ENCODE measurements at regions not wholly inside any gene's neighbourhood (a gene's known extent, or its start where the extent isn't known, plus 50 kb on each side); places are given as distances from the start of the nearest gene placed in this dataset.

DNA sequence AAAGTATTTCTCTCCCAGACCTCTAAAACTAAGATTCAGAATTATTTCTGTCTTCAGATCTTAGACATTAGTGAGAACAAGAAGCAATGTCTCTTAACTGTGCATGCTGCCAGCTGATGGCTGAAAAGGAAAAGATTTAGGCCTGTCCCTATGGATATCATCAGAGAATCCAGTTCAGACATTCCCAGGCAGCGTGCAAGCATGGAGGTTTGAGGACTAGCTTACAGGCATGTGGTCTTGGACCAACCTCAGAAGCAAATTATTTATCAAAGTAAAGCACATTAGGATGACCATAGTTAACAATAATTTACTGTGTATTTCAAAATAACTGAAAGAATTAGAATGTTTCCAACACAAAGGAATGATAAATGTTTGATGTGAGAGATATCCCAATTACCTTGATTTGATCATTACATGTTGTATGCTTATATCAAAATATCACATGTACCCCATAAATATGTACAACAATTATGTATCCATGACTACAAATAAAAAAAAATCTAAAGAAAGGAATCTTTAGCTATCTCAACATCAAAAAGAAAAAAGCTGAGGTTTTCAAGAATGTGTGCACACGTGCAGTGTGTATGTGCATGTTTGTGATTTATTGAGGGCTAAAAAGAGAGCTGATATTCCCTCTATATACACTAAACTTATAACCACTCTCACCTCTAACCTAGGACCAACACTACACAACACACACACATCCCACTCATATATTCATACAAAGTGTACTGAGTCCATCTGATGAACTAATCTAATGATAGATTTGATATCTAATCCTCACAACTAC lies 108.9 kb upstream of the THBS1 start:
- DNase-seq = no peak

DNA sequence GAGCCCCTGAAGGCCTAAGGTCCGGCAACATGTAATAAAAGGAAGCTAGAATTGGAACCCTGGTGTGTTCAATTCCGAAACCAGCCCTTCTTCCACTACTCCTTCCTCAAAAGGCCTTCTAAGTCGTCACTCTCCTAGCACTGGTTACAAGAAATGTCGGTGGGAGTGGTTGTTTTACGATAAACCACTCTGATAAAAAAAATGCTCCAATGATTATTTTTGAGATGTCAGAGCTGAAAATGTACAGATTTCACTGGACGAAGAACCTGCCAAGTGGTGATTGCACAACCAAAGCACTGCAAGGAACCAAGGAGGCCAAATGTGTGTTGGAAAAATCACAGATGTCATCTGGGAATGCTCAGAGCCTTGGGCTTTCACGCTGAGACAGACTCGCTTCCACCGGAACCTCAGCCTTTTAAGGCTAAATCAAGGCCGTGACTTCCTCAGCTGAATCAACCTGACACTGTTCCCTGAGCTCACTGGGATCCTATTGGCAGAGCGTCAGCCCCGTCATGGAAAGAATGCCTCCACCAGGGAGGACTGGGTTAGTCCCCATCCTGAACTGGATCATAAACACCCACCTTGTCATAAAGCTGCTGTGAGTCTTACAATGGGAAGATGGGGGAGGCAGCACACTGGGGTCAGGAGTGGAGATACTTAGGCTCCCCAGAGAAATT lies 108.1 kb upstream of the THBS1 start:
- no peak for DNase-seq

DNA sequence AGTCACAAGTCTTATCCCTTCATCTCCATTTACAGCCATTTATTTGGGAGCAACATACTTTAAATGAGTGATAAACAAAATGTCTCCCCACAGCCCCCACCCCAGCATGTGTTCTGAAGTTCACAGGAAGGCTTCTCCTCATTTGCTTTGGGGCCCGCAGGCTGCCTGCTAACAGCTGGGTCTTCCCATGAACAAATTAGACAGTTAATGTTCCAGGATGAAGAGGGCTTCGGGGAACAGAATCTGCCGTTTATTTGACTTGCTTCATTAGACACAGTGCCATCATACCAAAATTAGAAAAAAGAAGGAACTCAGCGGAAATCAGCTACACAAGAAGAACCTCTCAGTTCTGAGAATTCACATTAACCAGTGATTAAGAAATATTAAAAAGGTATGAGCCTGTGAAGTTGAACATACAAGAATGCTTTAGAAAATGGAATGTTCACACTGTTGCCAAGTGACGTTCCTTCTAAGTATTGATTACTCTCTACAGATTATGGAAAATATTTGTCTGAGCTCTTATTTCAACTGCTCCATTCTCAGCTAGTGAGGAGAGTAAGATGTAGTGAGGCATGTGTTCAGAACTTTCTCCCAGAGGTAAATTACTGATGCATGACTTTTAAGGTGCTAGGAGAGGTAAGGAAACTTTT lies 107.5 kb upstream of the THBS1 start:
- DNase-seq = no peak

DNA sequence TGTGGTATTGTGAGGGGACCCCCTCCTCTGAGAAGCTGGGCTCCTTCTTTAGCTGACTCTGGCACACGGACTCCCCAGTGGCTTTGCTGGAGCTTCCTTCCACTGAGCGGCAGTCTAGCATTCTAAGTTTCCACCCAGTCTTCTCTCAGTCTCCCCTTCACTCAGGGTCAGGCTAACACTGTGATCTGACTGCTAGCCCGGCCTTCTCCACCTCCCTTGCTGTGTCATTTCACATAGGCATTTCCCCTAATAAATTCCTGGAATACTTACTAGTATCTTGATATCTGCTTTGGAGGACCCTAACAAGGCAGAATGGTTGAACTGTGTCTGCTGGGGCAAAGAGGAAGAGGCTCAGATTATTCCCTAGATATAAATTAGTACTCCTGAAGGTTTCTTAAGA lies 106.2 kb upstream of the THBS1 start:
- DNase-seq = no peak

DNA sequence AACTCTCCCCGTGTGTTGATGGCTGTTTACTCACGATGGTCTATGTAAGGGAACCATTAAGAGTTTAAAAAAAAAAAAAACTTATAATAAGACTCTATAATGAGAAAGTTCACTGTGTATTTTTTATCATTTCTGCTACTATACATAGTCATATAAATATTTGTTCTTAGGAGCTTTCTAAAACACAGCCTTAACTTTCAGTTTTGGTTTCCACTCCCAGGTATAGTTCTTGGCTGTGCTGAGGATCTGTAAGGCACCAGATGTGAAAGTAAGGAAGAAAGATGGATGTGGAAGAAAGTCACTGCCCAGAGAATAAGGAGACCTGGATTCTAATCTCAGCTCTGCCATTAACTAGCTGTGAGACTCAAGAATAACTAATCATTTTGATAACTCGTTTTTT lies 101.9 kb upstream of the THBS1 start:
- no peak for DNase-seq

DNA sequence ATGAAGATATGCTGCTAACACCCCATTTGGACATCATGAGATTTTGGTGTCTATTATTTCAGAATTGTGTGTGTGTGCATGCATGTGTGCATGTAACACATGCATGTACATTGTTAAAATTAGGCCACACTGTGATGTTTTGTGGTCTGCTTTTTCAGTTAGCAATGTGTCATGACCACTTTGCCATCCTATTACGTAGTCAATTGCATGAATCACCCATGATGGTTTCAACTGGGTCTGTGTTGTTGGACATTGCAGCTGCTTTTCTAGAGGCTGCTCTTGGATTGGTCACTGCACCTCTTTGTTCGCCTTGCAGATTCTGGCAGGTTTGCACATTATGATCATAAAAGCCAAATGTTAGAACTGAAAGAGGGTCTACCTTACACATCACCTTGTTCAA lies 101.0 kb upstream of the THBS1 start:
- DNase-seq = no peak

DNA sequence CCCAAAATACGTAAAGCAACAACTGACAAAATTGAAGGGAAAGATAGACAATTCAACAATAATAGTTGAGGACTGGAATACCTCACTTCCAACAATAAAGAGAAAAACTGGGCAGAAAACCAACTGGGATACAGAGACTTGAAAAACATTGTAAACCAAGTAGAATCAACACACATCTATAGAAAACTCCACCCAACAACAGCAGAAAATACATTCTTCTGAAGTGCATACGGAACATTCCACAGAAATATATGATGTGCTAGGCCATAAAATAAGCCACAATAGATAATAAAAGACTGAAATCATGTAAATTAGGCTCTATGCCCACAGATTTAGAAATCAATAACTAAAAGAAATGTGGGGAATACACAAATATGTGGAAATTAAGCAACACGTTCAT lies 98.4 kb upstream of the THBS1 start:
- DNase-seq = no peak

DNA sequence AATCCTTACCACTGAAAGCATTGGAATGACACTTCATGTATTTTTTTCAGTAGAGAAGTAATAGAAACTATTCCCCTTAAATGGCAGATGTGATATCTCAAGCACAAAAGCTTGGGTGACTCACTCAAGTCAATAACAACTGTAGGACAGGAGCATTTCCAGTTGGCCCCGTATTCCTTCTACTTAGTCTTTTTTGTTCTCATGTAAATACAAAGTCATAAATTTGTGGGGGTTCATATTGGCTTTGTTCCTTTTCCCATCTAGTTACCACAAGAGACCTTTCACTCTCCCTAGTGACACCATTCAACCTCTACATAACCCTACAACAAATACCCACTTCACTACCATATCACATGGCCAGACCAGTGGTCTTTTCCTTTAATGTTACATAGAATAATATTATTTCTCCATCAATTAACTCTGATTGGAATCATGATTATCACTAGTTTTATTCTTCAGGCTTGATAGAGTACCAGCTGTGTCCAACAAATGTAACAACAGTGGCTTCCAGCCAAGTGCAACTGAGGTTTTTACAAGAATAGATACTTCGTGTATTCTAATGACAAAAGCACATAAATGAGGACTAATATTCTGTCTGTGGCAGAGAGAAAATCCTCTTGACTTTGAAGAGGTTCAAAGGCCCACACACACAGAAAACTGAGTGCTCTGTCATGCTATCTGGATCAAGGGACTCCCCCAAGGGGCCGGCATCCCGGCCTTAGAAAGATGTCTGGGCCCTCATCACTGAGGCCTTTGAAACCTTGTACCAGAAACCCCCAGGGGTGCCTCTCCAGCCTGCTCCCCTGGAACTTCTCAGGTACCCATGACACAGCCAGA lies 94.0 kb upstream of the THBS1 start:
- DNase-seq = no peak

DNA sequence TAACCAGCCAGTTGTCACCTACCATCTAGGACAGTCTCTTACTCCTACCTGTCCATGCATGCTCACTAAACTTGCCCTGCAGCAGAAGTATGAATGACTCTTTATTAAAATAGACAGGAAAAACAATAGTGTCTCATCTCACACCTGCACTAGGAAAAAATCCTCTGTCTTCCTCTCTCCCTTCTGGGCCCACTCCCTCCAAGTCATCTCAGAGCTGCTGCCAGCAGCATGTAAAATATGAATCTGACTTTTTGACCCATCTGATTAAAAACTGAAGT lies 93.5 kb upstream of the THBS1 start:
- no peak for DNase-seq

DNA sequence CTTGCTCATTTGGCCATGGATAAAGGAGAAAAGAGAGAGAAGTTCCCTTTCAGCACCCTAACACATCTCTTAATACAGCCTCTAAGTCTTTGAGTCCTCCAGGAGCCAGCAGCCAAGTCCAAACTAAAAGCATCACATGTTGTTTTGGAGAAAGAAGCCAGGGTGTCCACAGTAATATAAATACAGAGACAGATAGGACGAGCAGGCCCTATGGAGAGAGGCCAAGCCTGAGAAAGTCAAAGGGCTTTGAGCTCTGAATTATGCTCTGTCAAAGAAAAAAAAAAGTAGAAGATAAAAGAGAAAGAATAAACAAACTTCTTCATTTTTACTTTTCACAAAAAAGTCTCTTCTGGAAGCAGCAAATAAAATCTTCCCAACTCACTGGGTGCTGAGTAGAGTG lies 92.4 kb upstream of the THBS1 start:
- DNase-seq = no peak

DNA sequence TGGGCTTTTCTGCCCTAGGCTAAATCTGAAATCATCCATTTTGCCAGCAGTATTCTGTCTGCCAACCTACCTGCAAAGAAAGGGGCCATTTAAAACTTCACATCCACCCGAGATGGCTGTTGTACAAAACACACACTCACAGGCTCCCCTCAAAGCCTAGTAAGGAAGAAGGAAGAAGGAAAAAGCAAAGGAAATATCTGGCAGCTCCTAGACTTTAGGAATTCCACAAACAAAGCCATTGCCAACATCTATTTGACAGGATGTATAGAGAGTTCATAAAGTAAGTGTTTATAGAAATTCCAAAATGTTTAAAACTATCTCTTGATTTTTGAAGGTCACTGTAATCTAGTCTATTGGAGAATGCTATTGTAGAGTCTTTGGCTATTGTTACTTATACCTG lies 91.9 kb upstream of the THBS1 start:
- DNase-seq = no peak

DNA sequence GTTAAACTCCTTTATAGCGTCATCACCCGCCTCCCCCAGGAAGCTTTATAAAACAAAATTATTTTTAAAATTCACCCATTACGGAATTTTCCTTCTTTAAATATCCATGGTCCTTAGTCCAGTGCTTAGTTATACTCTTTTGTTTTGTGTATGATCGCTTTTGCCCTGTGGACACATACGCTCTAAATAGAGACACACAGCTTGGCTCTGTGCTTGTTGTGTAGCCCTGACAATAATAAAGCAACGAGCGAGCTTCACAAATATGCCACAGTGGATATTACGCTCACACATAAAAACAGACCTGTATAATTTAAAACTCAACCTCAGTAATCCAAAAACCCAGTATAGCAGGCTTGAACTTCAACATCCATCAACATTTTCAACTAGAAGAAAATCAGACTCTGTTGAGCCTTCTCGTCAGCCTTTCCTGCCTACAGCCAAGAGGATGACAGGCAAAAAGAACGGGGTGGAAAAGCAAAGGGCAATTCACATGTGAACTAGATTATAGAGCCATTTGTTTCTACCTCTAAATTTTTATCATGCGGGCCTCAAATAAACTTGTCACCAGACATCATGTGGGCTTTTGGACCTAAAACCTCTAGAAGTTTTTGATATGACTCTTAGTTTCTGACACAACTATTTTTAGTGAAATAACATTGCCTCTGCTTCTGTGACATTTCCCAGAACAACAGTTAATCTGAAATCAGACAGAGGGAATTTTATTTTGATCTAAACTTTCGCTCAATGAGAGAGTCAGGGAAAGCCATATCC lies 89.6 kb upstream of the THBS1 start:
- no peak for DNase-seq

DNA sequence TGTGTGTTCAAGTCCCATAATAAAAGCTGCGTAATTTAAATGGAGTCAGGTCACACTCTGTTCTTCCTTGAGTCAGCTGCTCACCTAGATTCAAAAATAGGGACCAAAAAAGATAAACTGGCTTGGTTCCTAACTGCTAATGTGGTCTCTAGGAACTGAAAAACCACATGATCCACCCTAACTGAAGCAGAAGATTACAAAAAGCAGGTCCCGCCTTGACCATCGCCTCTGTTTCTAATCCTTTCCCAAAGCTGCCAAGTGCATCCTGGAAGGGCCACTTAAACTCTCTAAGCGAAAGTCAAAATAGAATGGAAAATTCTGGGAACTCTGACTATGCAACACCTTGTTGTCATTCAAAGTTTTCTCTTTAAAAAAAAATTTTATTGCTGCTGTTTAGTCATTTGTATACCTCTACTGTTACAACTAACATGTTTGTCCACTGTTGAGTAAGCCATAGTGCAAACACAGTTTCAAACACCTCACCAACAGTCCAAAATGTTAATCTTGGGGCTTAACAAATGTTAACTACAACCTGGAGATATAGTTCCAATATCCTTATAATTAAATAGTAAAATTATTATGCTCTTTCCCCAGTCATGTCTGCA lies 88.9 kb upstream of the THBS1 start:
- DNase-seq = no peak

DNA sequence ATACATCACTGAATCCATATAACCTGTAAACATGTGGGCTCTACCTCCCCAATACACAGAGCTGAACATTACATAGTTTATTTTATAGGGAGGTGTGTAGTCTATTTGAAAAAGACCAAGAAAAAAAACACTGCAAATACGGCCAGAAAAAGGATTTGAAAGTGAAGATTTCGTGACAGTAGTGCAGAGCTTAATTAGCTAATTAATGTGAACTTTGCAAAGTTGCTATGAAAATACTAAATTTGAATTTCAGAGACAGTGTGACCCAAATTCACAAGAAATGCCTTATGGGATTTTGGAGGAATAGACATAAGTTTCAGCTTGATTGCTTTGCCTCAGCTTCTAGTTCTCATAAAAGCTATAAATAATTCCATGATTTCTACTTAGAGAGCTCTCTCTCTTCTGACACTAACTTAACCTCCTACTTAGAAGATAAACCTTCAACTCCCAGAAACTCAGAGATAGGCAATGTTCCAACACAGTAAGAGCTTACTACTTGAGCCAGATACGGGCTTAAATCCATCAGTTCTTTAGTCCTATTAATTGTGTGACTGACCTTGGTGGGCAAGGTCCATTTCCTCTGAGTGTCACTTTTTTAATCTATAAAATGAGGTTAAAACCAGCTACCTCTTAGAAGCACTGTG lies 87.3 kb upstream of the THBS1 start:
- DNase-seq = no peak

DNA sequence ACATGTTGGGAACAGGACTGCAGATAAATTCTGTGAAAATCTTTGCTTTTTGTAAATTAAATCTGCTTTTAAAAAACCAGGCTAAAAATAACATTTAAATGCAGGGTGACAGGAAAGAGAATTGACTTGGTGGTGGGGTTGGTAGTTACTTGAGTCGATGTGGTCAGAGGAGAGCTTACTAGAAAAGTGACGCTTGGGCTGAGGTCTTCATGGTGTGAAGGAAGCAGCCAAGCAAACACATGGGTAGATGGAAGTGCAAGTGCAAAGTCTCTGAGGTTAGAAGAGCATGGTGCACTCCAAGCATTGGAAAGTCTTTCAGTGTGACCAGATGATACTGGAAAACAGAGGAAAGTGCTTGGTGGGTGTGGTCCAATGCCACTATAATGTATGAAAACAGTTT lies 86.4 kb upstream of the THBS1 start:
- DNase-seq = no peak

DNA sequence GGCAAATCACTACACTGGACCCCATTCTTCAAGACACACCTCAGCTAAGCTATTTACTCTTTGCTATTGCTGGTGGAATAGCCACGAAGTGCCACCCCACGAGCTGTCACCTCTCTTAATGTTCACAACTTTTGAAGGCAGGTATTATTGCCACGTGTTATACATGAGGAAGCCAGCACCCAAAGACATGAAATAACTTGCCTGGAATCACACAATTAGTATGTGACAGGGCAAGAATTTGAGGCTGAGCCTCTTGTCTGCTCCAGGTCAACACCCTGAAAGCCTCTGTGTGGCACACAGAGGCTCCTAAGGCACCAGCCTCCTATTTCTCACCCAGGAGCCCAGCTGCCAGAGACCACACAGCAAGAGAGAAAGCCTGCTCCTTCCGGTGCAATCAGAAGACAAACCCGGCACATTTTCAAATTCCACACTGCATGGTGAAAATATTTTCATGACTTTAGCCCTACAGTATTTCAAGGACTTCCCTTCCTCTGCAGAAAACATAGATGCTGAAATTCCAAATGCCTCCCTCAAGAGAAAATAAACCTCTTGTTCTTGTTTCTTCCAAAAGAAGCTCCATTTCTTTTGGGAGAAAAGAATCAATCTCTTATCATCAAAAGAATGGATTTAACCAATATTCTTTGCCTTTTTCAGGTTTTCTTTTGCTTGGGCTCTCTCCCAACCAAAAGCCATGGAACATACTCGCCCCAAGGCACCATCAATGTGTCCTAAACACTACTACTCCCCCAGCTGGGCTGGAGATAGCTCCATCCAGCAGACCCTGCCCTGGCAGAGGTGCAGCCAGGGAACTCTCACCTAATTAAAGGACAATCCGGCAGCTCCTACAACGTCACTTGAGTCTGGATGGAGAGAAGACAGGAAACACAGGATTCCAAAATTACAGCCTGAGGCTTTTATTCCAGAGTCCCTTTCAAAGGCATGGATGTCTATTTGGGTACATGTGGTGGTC lies 84.7 kb upstream of the THBS1 start:
- no peak for DNase-seq

DNA sequence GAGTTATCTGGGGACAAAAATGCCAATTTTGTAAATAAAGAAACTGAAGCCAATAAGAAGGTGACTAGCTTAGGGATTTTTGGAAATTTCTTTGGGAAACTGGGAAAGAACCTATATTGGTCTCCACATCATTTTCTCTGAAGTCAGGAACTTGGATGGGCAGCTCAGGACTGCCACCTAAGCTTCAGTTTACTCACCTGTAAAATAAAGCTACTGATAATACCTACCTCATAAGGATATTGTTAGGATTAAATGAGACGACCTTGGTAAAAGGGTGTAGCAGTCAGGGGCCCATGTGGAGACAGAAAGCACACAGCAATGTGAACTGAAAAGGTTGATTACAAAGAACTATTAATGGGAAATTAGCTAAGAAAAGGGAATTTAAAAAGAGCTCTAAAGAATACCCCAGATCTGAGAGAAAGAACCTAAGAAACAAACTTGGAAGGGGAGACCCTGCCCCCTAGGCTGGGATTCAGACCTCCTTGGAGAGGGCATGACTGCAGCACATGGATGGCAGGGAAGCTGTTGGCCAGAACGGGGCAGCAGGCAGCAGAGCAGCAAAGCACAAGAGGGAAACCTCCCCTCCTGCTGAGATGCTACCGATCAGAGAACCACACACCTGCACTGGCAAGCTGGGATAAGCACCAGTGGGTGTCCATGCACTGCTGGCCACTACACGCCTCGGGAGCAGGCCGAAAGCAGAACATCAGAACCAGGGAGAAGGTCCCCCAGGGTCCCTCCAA lies 83.7 kb upstream of the THBS1 start:
- DNase-seq = no peak

DNA sequence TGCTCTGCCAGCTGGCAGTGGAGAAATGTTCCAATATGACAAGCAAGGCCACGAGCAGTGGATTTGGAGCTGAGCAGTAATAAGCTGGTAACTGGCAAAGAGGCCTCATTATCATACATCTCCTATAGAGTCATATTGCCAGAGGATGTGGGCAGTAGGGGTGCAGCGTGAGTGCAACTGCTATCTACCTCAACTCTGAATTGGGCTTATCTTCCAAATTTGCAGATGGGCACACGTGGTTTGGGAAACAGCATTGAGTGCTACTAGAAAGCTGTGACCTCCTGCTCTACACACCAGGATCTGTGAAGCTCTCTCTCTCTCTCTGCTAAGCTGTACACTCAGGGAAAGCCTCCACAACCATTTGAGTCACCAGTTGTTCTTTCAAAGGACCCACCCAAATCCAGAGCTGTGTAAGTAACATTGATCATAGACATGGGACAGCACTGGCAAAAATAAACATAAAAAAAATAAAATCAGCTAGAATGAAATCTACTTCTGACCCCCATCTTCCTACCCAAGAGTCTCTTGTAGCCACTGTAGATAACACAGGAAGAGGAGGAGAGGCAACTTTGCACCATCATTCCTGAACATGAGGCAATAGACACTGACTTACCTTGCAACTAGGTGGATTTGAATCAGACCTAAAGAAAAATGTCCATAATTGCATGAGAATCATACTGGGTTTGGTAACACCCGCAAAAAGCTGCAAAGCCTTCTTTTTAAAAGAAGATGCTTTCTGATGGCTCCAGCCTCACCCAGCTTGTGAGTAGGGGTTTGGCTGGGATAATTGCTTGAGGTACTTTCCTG lies 82.9 kb upstream of the THBS1 start:
- no peak for DNase-seq

DNA sequence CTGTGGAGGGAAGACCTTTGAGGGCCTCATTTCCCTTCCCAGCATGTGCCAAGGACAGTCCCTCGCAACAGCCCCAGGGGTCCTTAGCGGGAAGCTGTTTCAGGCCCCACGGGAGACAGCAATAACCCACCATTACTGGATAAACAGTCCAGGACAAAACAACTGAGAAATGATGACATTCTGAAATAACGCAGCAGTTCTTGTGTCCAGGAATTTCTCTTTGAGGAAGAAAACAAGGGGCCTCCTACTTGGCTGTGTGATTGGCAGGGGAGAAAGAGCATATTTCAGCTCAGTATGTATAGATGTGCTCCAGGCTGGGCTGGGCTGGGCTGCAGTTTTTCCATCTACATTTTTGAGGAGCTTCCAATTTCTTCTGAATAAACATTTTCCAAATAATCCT lies 82.2 kb upstream of the THBS1 start:
- DNase-seq = no peak
